Heart left ventricle (tissue), 16 donors: ENCODE measurements at regions not wholly inside any gene's neighbourhood (a gene's known extent, or its start where the extent isn't known, plus 50 kb on each side); places are given as distances from the start of the nearest gene placed in this dataset.

Experiments used
- ATAC-seq, 4 donors: fragments of 200-7000 bp; cut with Tn5 transposase; one replicate each; pipeline ENCODE4 v1.9.1; 2020 to 2022; ENCODE audit warnings: moderate library complexity in 4 of 4, mild to moderate bottlenecking in 3 of 4, moderate number of reproducible peaks in 1 of 4
- DNase-seq, 5 donors: peaks; one replicate each; pipeline ENCODE4 v3.0.0-alpha.2; 2020
- H3K27ac ChIP-seq, 12 donors: fragments of 200-600 bp; sonication (generic) in 4 of 12; one replicate each; pipeline versions ENCODE4 v1.5.0 to v1.8.0; 2016 to 2022; ENCODE audit warnings: mild to moderate bottlenecking in 2 of 12
- H3K27me3 ChIP-seq, 9 donors: fragments of 200-600 bp; sonication (generic) in 2 of 9; one replicate each; pipeline versions ENCODE4 v1.5.1 to v1.8.0; 2016 to 2022; ENCODE audit warnings: mild to moderate bottlenecking in 3 of 9
- H3K36me3 ChIP-seq, 9 donors: fragments of 200-600 bp; sonication (generic) in 2 of 9; one replicate each; pipeline versions ENCODE4 v1.5.0 to v1.8.0; 2018 to 2022; ENCODE audit warnings: mild to moderate bottlenecking in 2 of 9
- H3K4me1 ChIP-seq, 12 donors: fragments of 200-600 bp; sonication (generic) in 4 of 12; one replicate each; pipeline versions ENCODE4 v1.5.0 to v1.8.0; 2016 to 2022; ENCODE audit warnings: mild to moderate bottlenecking in 3 of 12
- H3K4me3 ChIP-seq, 12 donors: fragments of 200-600 bp; sonication (generic) in 4 of 12; one replicate each; pipeline versions ENCODE4 v1.5.0 to v1.8.0; 2017 to 2022; ENCODE audit warnings: mild to moderate bottlenecking in 9 of 12, moderate library complexity in 4 of 12
- H3K9me3 ChIP-seq, 12 donors: fragments of 200-600 bp; sonication (generic) in 4 of 12; one replicate each; pipeline versions ENCODE4 v1.5.0 to v1.8.0; 2016 to 2022; ENCODE audit warnings: mild to moderate bottlenecking in 1 of 12
- CTCF ChIP-seq, 12 donors: fragments of 200-600 bp; sonication (generic) in 4 of 12; IDR thresholded peaks; one replicate each; pipeline versions ENCODE4 v1.5.0 to v1.8.0; 2018 to 2022; ENCODE audit warnings: antibody characterized with exemption in 12 of 12, mild to moderate bottlenecking in 5 of 12
- POLR2A ChIP-seq, 2 donors: fragments of 450-650 bp; IDR thresholded peaks; one replicate each; pipeline ENCODE4 v1.6.1; 2017; ENCODE audit warnings: antibody characterized with exemption in 2 of 2, mild to moderate bottlenecking in 2 of 2, moderate library complexity in 2 of 2
- WGBS, 4 donors: extraction: QIAGEN DNeasy Blood & Tissue Kit in 2 of 4; methylation state at CpG; one replicate each; pipeline versions ENCODE4 v1.1.5 to v1.1.7; 2013 to 2018; 5-methylcytosine and 5-hydroxymethylcytosine counted together
- intact Hi-C, 10 donors: fragments of 100-400 bp; cut with DNase I; formaldehyde crosslinking; loops; one replicate each; pipeline versions ENCODE4 v1.11.1 to v1.14.2; 2022
- donor health status: ischemic (EF 13 %, LVEDD 7.1; RV severe dilation, severe dysfunction).
- donor health status: healthy with polysubstance abuse.
- donor health status: DM: no; HTN: yes; CAD: no.
- donor health status: DM: no; HTN: no; CAD: no.
- donor health status: ischemic (EF 25% LVEDD 6.9; RV normal size, moderate dysfunction).
- donor health status: ischemic (EF 25% LVEDD 5.7; RV mildly dilated, moderate dysfunction).
- donor health status: healthy.
- donor health status: DM: yes; HTN: yes; CAD: no.
- donor health status: ischemic (EF 35%, LVEDD 5.7; RV mildly dilated, moderate dysfunction).
- donor health status: nonischemic (EF 11% LVEDD 7.7; RV severe dilation, severe dysfunction).
- donor health status: DM: yes; HTN: yes; CAD: no.
- donor health status: PGD.
- donor health status: ischemic (EF 29% LVEDD 5.4; RV normal size, mild dysfunction).
- donor health status: nonischemic (EF 23%, LVEDD 6.1; RV moderate dilation, normal function).

- H3K27ac ChIP-seq: peak overlapping the region in 1 of 12 donors; percentile 84
Measured at GRCh38 chr4:38223306-38223705, 263.1 kb downstream of the PTTG2 start.

DNA sequence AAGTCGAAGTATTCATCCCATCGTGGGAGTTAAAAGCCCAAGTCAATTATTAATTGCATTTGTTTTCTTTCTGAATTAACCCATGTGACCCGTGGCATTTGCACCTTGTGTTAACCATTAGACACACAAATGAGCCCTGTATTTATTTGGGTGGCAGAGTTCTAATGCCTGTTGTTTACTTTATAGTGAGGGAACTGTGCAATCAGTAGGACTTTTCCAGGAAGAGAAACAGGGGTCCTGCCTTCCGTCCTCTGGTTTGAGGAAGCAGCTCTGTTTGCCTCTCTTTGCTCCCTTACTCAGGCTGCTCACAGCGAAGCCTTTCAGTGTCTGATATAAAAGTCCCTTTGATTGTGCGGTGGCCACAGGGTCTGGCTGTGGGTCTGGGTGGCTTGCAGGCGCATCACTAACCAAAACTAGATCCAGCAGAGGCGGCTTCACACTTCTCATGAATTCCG is 263.6 kb downstream of the PTTG2 start:
- Histone ChIP-seq H3K4me1 (peaks cover 0 to 19% (median 1%) of the 10 kb centered on the region in 12 donors), H3K36me3 (no peaks in the 10 kb centered on the region), H3K27ac (peak overlapping the region in 1 of 12 donors; percentile 84), H3K9me3 (no peaks in the 10 kb centered on the region), H3K27me3 (no peaks in the 10 kb centered on the region), H3K4me3 (no peak overlapping the region)
- ATAC-seq (no peak), DNase-seq (no peak)
- WGBS, 4 donors: 77 to 86% (median 81%) methylated on average over 9 of the region's 9 CpGs
- intact Hi-C loops: no loop called here
- TF ChIP-seq CTCF (IDR thresholded peaks at IDR 0.05) (no peak), POLR2A (IDR thresholded peaks at IDR 0.05) (no peak)

More at GRCh38 chr4:38223306-38223705, 263.1 kb downstream of the PTTG2 start:
- intact Hi-C loops: no loop called here
- no peaks in the 10 kb centered on the region for H3K9me3 ChIP-seq
- DNase-seq (no peak), ATAC-seq (no peak)
- WGBS, 4 donors: 0 to 2% (median 0%) methylated on average over 1 of the region's 1 CpG
- H3K4me3 ChIP-seq: no peak overlapping the region
- no peaks in the 10 kb centered on the region for H3K36me3 ChIP-seq
- TF ChIP-seq POLR2A (IDR thresholded peaks at IDR 0.05) (no peak), CTCF (IDR thresholded peaks at IDR 0.05) (no peak)
- no peaks in the 10 kb centered on the region for H3K27me3 ChIP-seq
- peaks cover 0 to 19% (median 1%) of the 10 kb centered on the region in 12 donors for H3K4me1 ChIP-seq

DNA sequence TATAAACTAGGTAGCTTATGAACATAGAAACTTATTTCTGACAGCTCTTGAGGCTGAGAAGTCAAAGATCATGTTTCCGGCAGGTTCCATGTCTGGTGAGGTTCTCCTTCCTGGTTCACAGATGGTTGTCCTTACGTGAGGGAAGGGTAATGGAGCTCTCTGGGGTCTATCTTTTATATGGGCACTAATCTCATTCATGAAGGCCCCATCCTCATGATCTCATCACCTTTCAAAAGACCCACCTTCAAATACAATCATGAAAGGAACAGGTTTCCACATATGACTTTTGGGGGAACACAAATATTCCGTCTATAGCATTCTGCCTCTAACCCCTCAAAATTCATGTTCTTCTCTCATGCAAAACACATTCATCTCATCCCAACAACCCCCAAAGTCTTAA is 264.7 kb downstream of the PTTG2 start:
- DNase-seq (no peak), ATAC-seq (no peak)
- no peaks in the 10 kb centered on the region for H3K27me3 ChIP-seq
- WGBS, 4 donors: 97 to 100% (median 99%) methylated on average over 3 of the region's 3 CpGs
- no peaks in the 10 kb centered on the region for H3K36me3 ChIP-seq
- H3K4me1 ChIP-seq: peaks cover 0 to 19% (median 1%) of the 10 kb centered on the region in 12 donors
- H3K27ac ChIP-seq: no peak overlapping the region
- TF ChIP-seq CTCF (IDR thresholded peaks at IDR 0.05) (no peak), POLR2A (IDR thresholded peaks at IDR 0.05) (no peak)
- no peaks in the 10 kb centered on the region for H3K9me3 ChIP-seq
- H3K4me3 ChIP-seq: no peak overlapping the region
- intact Hi-C loops: no loop called here

DNA sequence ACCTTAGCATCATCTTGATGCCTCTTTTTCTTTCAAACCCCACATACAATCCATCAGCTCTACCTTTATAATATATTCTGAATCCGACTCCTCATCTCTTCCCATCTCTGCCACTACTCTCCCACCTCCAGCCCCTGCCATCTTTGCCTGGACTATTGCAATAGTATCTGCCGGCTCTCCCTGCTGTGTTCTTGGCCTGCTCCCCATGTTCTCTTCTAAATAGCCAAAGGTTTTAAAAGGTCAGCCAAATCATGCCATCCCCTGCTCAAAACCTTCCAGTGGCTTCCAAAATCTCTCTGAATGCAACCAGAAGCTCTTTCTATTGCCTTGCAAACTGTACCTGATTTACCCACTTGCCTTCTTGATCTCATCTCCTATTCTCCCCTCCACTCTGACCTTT is 266.0 kb downstream of the PTTG2 start:
- ATAC-seq: peak in 2 of 4 donors; percentile 56 to 60
- TF ChIP-seq POLR2A (IDR thresholded peaks at IDR 0.05) (no peak), CTCF (IDR thresholded peaks at IDR 0.05) (no peak)
- 73 to 83% (median 77%) methylated on average over 2 of the region's 2 CpGs for WGBS, 4 donors

More for the DNA sequence above, 266.0 kb downstream of the PTTG2 start:
- Histone ChIP-seq H3K4me1 (peaks cover 0 to 19% (median 1%) of the 10 kb centered on the region in 12 donors), H3K36me3 (no peaks in the 10 kb centered on the region), H3K9me3 (no peaks in the 10 kb centered on the region), H3K27me3 (no peaks in the 10 kb centered on the region), H3K27ac (no peak overlapping the region), H3K4me3 (no peak overlapping the region)
- DNase-seq: no peak
- intact Hi-C loops: no loop called here
